ENCODE measurements at regions not wholly inside any gene's neighbourhood (a gene's known extent, or its start where the extent isn't known, plus 50 kb on each side); places are given as distances from the start of the nearest gene placed in this dataset.

DNA sequence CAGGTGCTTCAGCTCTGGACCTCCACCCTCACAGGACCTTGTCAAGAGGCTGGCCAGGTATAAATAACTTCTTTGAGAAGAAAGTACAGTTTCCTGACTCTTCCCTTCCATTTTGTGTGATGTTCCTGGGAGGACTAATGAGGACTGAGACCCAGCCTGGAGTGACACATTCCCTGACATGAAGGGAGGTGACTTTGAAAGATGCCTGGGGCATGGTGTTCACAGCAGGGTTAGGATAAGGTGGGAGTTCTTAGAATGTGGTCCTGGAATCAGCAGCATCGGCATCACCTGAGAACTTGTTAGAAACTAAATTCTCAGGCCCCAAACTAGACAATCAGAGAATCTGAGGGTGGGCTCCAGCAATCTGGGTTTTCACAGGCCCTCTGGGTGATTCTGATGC lies 224.9 kb upstream of the BOD1L1 start:
- no peak for TF ChIP-seq POLR2A (IDR thresholded peaks at IDR 0.05)
- TF ChIP-seq, protein P1, sequence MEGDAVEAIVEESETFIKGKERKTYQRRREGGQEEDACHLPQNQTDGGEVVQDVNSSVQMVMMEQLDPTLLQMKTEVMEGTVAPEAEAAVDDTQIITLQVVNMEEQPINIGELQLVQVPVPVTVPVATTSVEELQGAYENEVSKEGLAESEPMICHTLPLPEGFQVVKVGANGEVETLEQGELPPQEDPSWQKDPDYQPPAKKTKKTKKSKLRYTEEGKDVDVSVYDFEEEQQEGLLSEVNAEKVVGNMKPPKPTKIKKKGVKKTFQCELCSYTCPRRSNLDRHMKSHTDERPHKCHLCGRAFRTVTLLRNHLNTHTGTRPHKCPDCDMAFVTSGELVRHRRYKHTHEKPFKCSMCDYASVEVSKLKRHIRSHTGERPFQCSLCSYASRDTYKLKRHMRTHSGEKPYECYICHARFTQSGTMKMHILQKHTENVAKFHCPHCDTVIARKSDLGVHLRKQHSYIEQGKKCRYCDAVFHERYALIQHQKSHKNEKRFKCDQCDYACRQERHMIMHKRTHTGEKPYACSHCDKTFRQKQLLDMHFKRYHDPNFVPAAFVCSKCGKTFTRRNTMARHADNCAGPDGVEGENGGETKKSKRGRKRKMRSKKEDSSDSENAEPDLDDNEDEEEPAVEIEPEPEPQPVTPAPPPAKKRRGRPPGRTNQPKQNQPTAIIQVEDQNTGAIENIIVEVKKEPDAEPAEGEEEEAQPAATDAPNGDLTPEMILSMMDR (IDR thresholded peaks at IDR 0.05): no peak
- no peak for TF ChIP-seq POLR2AphosphoS5 (IDR thresholded peaks at IDR 0.05; ENCODE audit: insufficient read depth in 1 of 2, low read depth in 1 of 2)

All from vagina (tissue), 2 donors.